Right lobe of liver (tissue), 6 donors: ENCODE measurements at regions not wholly inside any gene's neighbourhood (a gene's known extent, or its start where the extent isn't known, plus 50 kb on each side); places are given as distances from the start of the nearest gene placed in this dataset.

Experiments
- ATAC-seq, 4 donors: fragments of 200-7000 bp; cut with Tn5 transposase; one replicate each; pipeline ENCODE4 v1.9.1; 2020; ENCODE audit warnings: mild to moderate bottlenecking in 4 of 4, moderate library complexity in 4 of 4
- DNase-seq, 3 donors: peaks; one replicate each; pipeline ENCODE4 v3.0.0-alpha.2; 2020
- H3K27ac ChIP-seq, 3 donors: fragments of 200-600 bp; one replicate each; pipeline ENCODE4 v1.8.0; 2022
- H3K27me3 ChIP-seq, 2 donors: fragments of 200-600 bp; one replicate each; pipeline ENCODE4 v1.8.0; 2022
- H3K36me3 ChIP-seq, 4 donors: fragments of 200-600 bp; sonication (generic) in 1 of 4; one replicate each; pipeline versions ENCODE4 v1.5.1 to v1.8.0; 2017 to 2022; ENCODE audit warnings: control low read depth in 1 of 4
- H3K4me1 ChIP-seq, 4 donors: fragments of 200-600 bp; sonication (generic) in 1 of 4; one replicate each; pipeline versions ENCODE4 v1.5.1 to v1.8.0; 2017 to 2022; ENCODE audit warnings: control low read depth in 1 of 4
- H3K4me3 ChIP-seq, 3 donors: fragments of 200-600 bp; one replicate each; pipeline ENCODE4 v1.8.0; 2022
- H3K9me3 ChIP-seq, 4 donors: fragments of 200-600 bp; sonication (generic) in 1 of 4; one replicate each; pipeline versions ENCODE4 v1.5.1 to v1.8.0; 2017 to 2022; ENCODE audit warnings: control low read depth in 1 of 4
- CTCF ChIP-seq, 4 donors: fragments of 200-600 bp in 3 of 4; fragments of 450-650 bp in 1 of 4; IDR thresholded peaks; one replicate each; pipeline versions ENCODE4 v1.5.1 to v1.8.0; 2016 to 2022; ENCODE audit warnings: antibody characterized with exemption in 4 of 4, mild to moderate bottlenecking in 2 of 4
- POLR2A ChIP-seq: fragments of 450-650 bp; IDR thresholded peaks from one replicate; pipeline ENCODE4 v1.6.1; 2017; ENCODE audit warnings: antibody characterized with exemption, mild to moderate bottlenecking
- WGBS: methylation state at CpG from one replicate; pipeline ENCODE4 v1.1.6; 2018; ENCODE audit warnings: low coverage, low lambda C conversion rate; ENCODE audit not compliant: insufficient coverage; ENCODE audit errors: missing lambda C conversion rate; 5-methylcytosine and 5-hydroxymethylcytosine counted together
- intact Hi-C, 2 donors: fragments of 100-400 bp; cut with DNase I; formaldehyde crosslinking; loops; one replicate each; pipeline versions ENCODE4 v1.11.2 to v1.14.1; 2022
- donor health status: DM: no; HTN: yes; CAD: no.
- donor health status: DM: no; HTN: no; CAD: no.
- donor health status: DM: no; HTN: no; CAD: no.
- donor health status: DM: no; HTN: yes; CAD: no.
- donor health status: DM: no; HTN: yes; CAD: no.

GRCh38 chr22:47627556-47628253 lies 865.3 kb downstream of the TBC1D22A start:
- no peak overlapping the region for H3K27ac ChIP-seq
- no peaks in the 10 kb centered on the region for H3K27me3 ChIP-seq
- no peak for TF ChIP-seq POLR2A
- no peak for TF ChIP-seq CTCF (IDR thresholded peaks at IDR 0.05)
- H3K36me3 ChIP-seq, result no peaks in the 10 kb centered on the region
- WGBS, result 46% methylated on average over 16 of the region's 17 CpGs
- no peak overlapping the region for H3K4me3 ChIP-seq
- H3K9me3 ChIP-seq, result no peaks in the 10 kb centered on the region
- DNase-seq (no peak), ATAC-seq (no peak)
- H3K4me1 ChIP-seq, result no peaks in the 10 kb centered on the region
- intact Hi-C loops, result loop anchor here in 1 of 2 donors (10.0 kb wide), 1 partner anchor 1257 kb away; no protein-coding TSS in a partner anchor

- no peaks in the 10 kb centered on the region for H3K9me3 ChIP-seq
- DNase-seq, result no peak
- H3K36me3 ChIP-seq, result no peaks in the 10 kb centered on the region
- intact Hi-C loops, result loop anchor here in 1 of 2 donors (10.0 kb wide), 1 partner anchor 1258 kb away; no protein-coding TSS in a partner anchor
- no peak for TF ChIP-seq POLR2A
- no peak for TF ChIP-seq CTCF (IDR thresholded peaks at IDR 0.05)
- 46% methylated on average over 4 of the region's 15 CpGs for WGBS
- H3K27me3 ChIP-seq, result no peaks in the 10 kb centered on the region
- ATAC-seq, result no peak
- H3K4me3 ChIP-seq, result no peak overlapping the region
- H3K27ac ChIP-seq, result no peak overlapping the region
- no peaks in the 10 kb centered on the region for H3K4me1 ChIP-seq
Measured at GRCh38 chr22:47626428-47627390, 864.3 kb downstream of the TBC1D22A start.

- H3K4me3 ChIP-seq, result no peak overlapping the region
- 62% methylated on average over 17 of the region's 30 CpGs for WGBS
- ATAC-seq, result no peak
Measured at GRCh38 chr22:47625531-47626427, 863.3 kb downstream of the TBC1D22A start.

GRCh38 chr22:47625013-47625385 lies 862.5 kb downstream of the TBC1D22A start:
- intact Hi-C loops, result loop anchor here in 1 of 2 donors (10.0 kb wide), 1 partner anchor 1260 kb away; no protein-coding TSS in a partner anchor
- H3K9me3 ChIP-seq, result no peaks in the 10 kb centered on the region
- H3K27me3 ChIP-seq, result no peaks in the 10 kb centered on the region
- no peak for ATAC-seq
- no peaks in the 10 kb centered on the region for H3K4me1 ChIP-seq
- 47% methylated on average over 7 of the region's 13 CpGs for WGBS
- H3K27ac ChIP-seq, result no peak overlapping the region
- H3K4me3 ChIP-seq, result no peak overlapping the region
- TF ChIP-seq POLR2A, result no peak
- TF ChIP-seq CTCF (IDR thresholded peaks at IDR 0.05), result no peak
- H3K36me3 ChIP-seq, result no peaks in the 10 kb centered on the region
- DNase-seq, result no peak

More at GRCh38 chr22:47625531-47626427, 863.3 kb downstream of the TBC1D22A start:
- Histone ChIP-seq H3K9me3 (no peaks in the 10 kb centered on the region), H3K27ac (no peak overlapping the region), H3K27me3 (no peaks in the 10 kb centered on the region), H3K4me1 (no peaks in the 10 kb centered on the region), H3K36me3 (no peaks in the 10 kb centered on the region)
- no peak for DNase-seq
- intact Hi-C loops, result loop anchor here in 1 of 2 donors (10.0 kb wide), 1 partner anchor 1259 kb away; no protein-coding TSS in a partner anchor
- no peak for TF ChIP-seq POLR2A
